ENCODE measurements at regions not wholly inside any gene's neighbourhood (a gene's known extent, or its start where the extent isn't known, plus 50 kb on each side); places are given as distances from the start of the nearest gene placed in this dataset.

DNA sequence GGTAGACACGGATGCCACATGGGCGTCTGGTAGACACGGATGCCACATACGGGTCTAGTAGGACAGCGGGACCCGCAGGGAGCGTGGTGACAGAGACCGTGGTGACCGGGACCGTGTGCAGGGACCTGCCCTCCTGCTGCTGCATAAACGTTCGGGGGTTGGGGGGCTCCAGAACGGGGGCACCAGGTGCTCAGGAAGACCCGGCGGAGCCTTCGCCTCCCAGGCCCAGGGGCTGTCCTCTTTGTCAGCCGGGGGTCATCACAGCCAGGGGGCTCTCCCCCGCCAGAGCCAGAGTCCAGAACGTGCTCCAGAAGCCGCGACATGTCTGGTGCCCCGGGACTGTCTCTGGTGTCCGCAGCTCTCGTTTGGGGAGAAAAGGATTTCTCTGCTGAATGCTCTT is 69.2 kb upstream of the ADGRA1 start:
- H4K8ac ChIP-seq (replicated peaks; ENCODE audit: insufficient read length, low read depth, low read length): no peak overlapping the region

More for the DNA sequence above, 69.2 kb upstream of the ADGRA1 start:
- Histone ChIP-seq H2BK12ac (ENCODE audit: insufficient read length, low read depth, low read length) (no peak overlapping the region), H3K18ac (ENCODE audit: insufficient read length, low read depth, low read length) (no peak overlapping the region), H3K9ac (ENCODE audit: extremely low read depth, insufficient read length, low read length) (no peak overlapping the region), H3K23me2 (ENCODE audit: insufficient read length, low read depth, low read length, poor library complexity, severe bottlenecking) (no peaks in the 10 kb centered on the region), H3K79me1 (ENCODE audit: insufficient read depth, low read depth, low read length, poor library complexity, severe bottlenecking) (no peaks in the 10 kb centered on the region), H3K9me3 (ENCODE audit: control insufficient read depth, low read depth, low read length) (no peaks in the 10 kb centered on the region), H2BK120ac (ENCODE audit: low read depth, low read length, poor library complexity, severe bottlenecking) (no peak overlapping the region), H4K5ac (ENCODE audit: insufficient read length, low read depth, low read length) (no peak overlapping the region), H2AFZ (ENCODE audit: low read length) (no peak overlapping the region), H3K14ac (ENCODE audit: insufficient read depth, low read length) (no peak overlapping the region; the same call in 1 of the 2 replicates), H2AK5ac (ENCODE audit: insufficient read length, low read length) (no peak overlapping the region), H3K27me3 (ENCODE audit: insufficient read depth, low read length) (no peaks in the 10 kb centered on the region), H3K56ac (ENCODE audit: insufficient read length, low read depth, low read length) (no peak overlapping the region), H4K91ac (ENCODE audit: insufficient read length, low read depth, low read length) (no peak overlapping the region), H2BK15ac (ENCODE audit: low read depth, low read length) (no peak overlapping the region), H3K79me2 (ENCODE audit: insufficient read depth, low read length) (no peaks in the 10 kb centered on the region), H3K27ac (ENCODE audit: insufficient read length, low read depth, low read length) (no peak overlapping the region), H3K4ac (ENCODE audit: low read depth, low read length) (no peak overlapping the region), H3K4me1 (ENCODE audit: insufficient read depth, low read length) (no peaks in the 10 kb centered on the region), H2BK5ac (ENCODE audit: insufficient read length, low read length) (no peak overlapping the region), H3K23ac (ENCODE audit: insufficient read length, low read depth, low read length) (no peak overlapping the region), H2BK20ac (ENCODE audit: low read depth, low read length, poor library complexity, severe bottlenecking) (no peak overlapping the region), H4K20me1 (ENCODE audit: control insufficient read depth, insufficient read depth, insufficient read length) (no peaks in the 10 kb centered on the region), H3T11ph (ENCODE audit: low read length) (no peak overlapping the region), H3K4me2 (ENCODE audit: insufficient read depth, insufficient read length, low read length) (no peak overlapping the region)
- Mint-ChIP-seq H3K4me1 (no peaks in the 10 kb centered on the region), H3K27me3 (ENCODE audit: low read depth) (peaks cover 6% of the 10 kb centered on the region), H3K36me3 (ENCODE audit: insufficient read depth in 1 of 3, low read depth in 3 of 3) (no peaks in the 10 kb centered on the region), H3K9me3 (no peaks in the 10 kb centered on the region), H3K4me3 (no peak overlapping the region), H3K27ac (no peak overlapping the region)
- no CpG with 5 or more reads among the region's 24 CpGs for WGBS (ENCODE audit: extremely low coverage, insufficient read length, low lambda C conversion rate)
- DNase-seq: no peak
- TF ChIP-seq CTCF (conservative IDR thresholded peaks at IDR 0.05): no peak

Data from H9 (cell line).